Mesenchymal stem cell (in vitro differentiated cells and primary cell): ENCODE measurements at regions not wholly inside any gene's neighbourhood (a gene's known extent, or its start where the extent isn't known, plus 50 kb on each side); places are given as distances from the start of the nearest gene placed in this dataset.

Source experiments
- DNase-seq: peaks from one replicate; pipeline ENCODE4 v3.0.0-alpha.2; 2013
- H2AFZ ChIP-seq: one replicate; pipeline ENCODE4 v1.6.1; 2013; ENCODE audit warnings: low read depth, mild to moderate bottlenecking, control low read depth, inconsistent platforms, low read length, moderate library complexity
- H2AK5ac ChIP-seq: 2 replicates; pipeline ENCODE4 v1.6.1; 2013; ENCODE audit warnings: low read length, moderate library complexity, mild to moderate bottlenecking, inconsistent platforms; ENCODE audit not compliant: severe bottlenecking
- H2BK120ac ChIP-seq: one replicate; pipeline ENCODE4 v1.6.1; 2013; ENCODE audit warnings: low read depth, mild to moderate bottlenecking, inconsistent platforms, low read length, moderate library complexity
- H2BK12ac ChIP-seq, 2 experiments: one replicate each; pipeline ENCODE4 v1.6.1; 2013; ENCODE audit warnings: inconsistent platforms in 2 of 2, low read length in 2 of 2, mild to moderate bottlenecking in 2 of 2, moderate library complexity in 2 of 2, control low read depth in 1 of 2
- H2BK15ac ChIP-seq: one replicate; pipeline ENCODE4 v1.6.1; 2013; ENCODE audit warnings: mild to moderate bottlenecking, low read depth, inconsistent platforms; ENCODE audit not compliant: poor library complexity, severe bottlenecking
- H2BK5ac ChIP-seq: 2 replicates; pipeline ENCODE4 v1.6.1; 2013; ENCODE audit warnings: low read depth, mild to moderate bottlenecking, low read length, control low read depth, inconsistent platforms; ENCODE audit not compliant: poor library complexity, severe bottlenecking
- H3K14ac ChIP-seq, 2 experiments: one replicate each; pipeline ENCODE4 v1.6.1; 2013; ENCODE audit warnings: inconsistent platforms in 2 of 2, low read length in 2 of 2, control low read depth in 1 of 2, mild to moderate bottlenecking in 1 of 2, moderate library complexity in 1 of 2
- H3K18ac ChIP-seq, 2 experiments: one replicate each; pipeline ENCODE4 v1.6.1; 2013; ENCODE audit warnings: inconsistent platforms in 2 of 2, low read length in 2 of 2, control low read depth in 1 of 2, low read depth in 1 of 2, mild to moderate bottlenecking in 1 of 2
- H3K23ac ChIP-seq, 2 experiments: one replicate each; pipeline ENCODE4 v1.6.1; 2013; ENCODE audit warnings: inconsistent platforms in 2 of 2, low read length in 2 of 2, mild to moderate bottlenecking in 2 of 2, moderate library complexity in 2 of 2, control low read depth in 1 of 2
- H3K27ac ChIP-seq: 2 replicates; pipeline ENCODE4 v1.5.1; 2013; ENCODE audit warnings: mild to moderate bottlenecking, moderate library complexity, low read length, control low read depth, inconsistent platforms; ENCODE audit not compliant: poor library complexity, severe bottlenecking
- H3K27me3 ChIP-seq, 2 experiments: 2 replicates each; pipeline versions ENCODE4 v1.6.1 to v1.7.0; 2013; ENCODE audit warnings: low read length in 2 of 2, mild to moderate bottlenecking in 2 of 2, moderate library complexity in 2 of 2, control low read depth in 1 of 2, inconsistent platforms in 1 of 2; ENCODE audit not compliant: control insufficient read depth in 1 of 2, insufficient read depth in 1 of 2
- H3K36me3 ChIP-seq, 2 experiments: 2 replicates each; pipeline versions ENCODE4 v1.6.1 to v1.7.0; 2013; ENCODE audit warnings: low read length in 2 of 2, control low read depth in 1 of 2, inconsistent platforms in 1 of 2, low read depth in 1 of 2, mild to moderate bottlenecking in 1 of 2; ENCODE audit not compliant: insufficient read depth in 2 of 2, control insufficient read depth in 1 of 2
- H3K4ac ChIP-seq, 2 experiments: one replicate each; pipeline ENCODE4 v1.6.1; 2013; ENCODE audit warnings: inconsistent platforms in 2 of 2, low read length in 2 of 2, mild to moderate bottlenecking in 2 of 2, moderate library complexity in 2 of 2, control low read depth in 1 of 2, low read depth in 1 of 2
- H3K4me1 ChIP-seq: 2 replicates; pipeline ENCODE4 v1.6.1; 2013; ENCODE audit warnings: low read depth, low read length, control low read depth; ENCODE audit not compliant: control insufficient read depth, insufficient read depth
- H3K4me2 ChIP-seq: 2 replicates; pipeline ENCODE4 v1.6.1; 2013; ENCODE audit warnings: low read length, mild to moderate bottlenecking, inconsistent platforms; ENCODE audit not compliant: poor library complexity, severe bottlenecking
- H3K4me3 ChIP-seq, 2 experiments: 2 replicates each; pipeline versions ENCODE4 v1.5.1 to v1.7.0; 2013; ENCODE audit warnings: low read length in 2 of 2, mild to moderate bottlenecking in 2 of 2, control low read depth in 1 of 2, low read depth in 1 of 2; ENCODE audit not compliant: insufficient read depth in 1 of 2
- H3K79me1 ChIP-seq: replicated peaks from 2 replicates; pipeline ENCODE4 v1.6.1; 2013; ENCODE audit warnings: mild to moderate bottlenecking, control low read depth, low read length, inconsistent platforms; ENCODE audit not compliant: poor library complexity, severe bottlenecking
- H3K9ac ChIP-seq: 2 replicates; pipeline ENCODE4 v1.7.0; 2013; ENCODE audit warnings: mild to moderate bottlenecking, low read length, moderate library complexity
- H3K9me3 ChIP-seq: 2 replicates; pipeline ENCODE4 v1.7.0; 2013; ENCODE audit warnings: mild to moderate bottlenecking, low read length; ENCODE audit not compliant: control insufficient read depth
- H4K8ac ChIP-seq: one replicate; pipeline ENCODE4 v1.6.1; 2013; ENCODE audit warnings: inconsistent platforms, mild to moderate bottlenecking, low read length, moderate library complexity
- H4K91ac ChIP-seq: one replicate; pipeline ENCODE4 v1.6.1; 2013; ENCODE audit warnings: mild to moderate bottlenecking, low read length, inconsistent platforms
- WGBS: methylation state at CpG from one replicate; pipeline ENCODE4 v1.1.7; 2013; ENCODE audit warnings: mixed read lengths; 5-methylcytosine and 5-hydroxymethylcytosine counted together

GRCh38 chr16:13767215-13767614 lies 152.7 kb upstream of the ERCC4 start:
- H3K9ac ChIP-seq: no peak overlapping the region
- no peak overlapping the region for H2BK12ac ChIP-seq
- H3K18ac ChIP-seq: no peak overlapping the region
- H3K27ac ChIP-seq: no peak overlapping the region
- no peaks in the 10 kb centered on the region for H3K9me3 ChIP-seq
- DNase-seq: no peak
- H2AFZ ChIP-seq: no peak overlapping the region
- no peaks in the 10 kb centered on the region for H3K79me1 ChIP-seq
- H3K4me2 ChIP-seq: no peak overlapping the region
- H3K23ac ChIP-seq: no peak overlapping the region
- H2BK120ac ChIP-seq: no peak overlapping the region
- no peak overlapping the region for H3K4ac ChIP-seq
- H2AK5ac ChIP-seq: no peak overlapping the region
- no peak overlapping the region for H3K14ac ChIP-seq
- H3K27me3 ChIP-seq: no peaks in the 10 kb centered on the region
- H4K8ac ChIP-seq: no peak overlapping the region
- no peak overlapping the region for H3K4me3 ChIP-seq
- H2BK5ac ChIP-seq: no peak overlapping the region
- WGBS: 78% methylated on average over 6 of the region's 7 CpGs
- H3K4me1 ChIP-seq: no peaks in the 10 kb centered on the region
- no peak overlapping the region for H2BK15ac ChIP-seq
- no peaks in the 10 kb centered on the region for H3K36me3 ChIP-seq
- H4K91ac ChIP-seq: no peak overlapping the region

- Histone ChIP-seq H2BK120ac (no peak overlapping the region), H3K9ac (no peak overlapping the region), H2AFZ (no peak overlapping the region), H2BK5ac (no peak overlapping the region), H3K18ac (no peak overlapping the region), H3K9me3 (no peaks in the 10 kb centered on the region), H3K4me1 (no peaks in the 10 kb centered on the region), H2BK15ac (no peak overlapping the region), H3K36me3 (no peaks in the 10 kb centered on the region), H2AK5ac (no peak overlapping the region), H4K8ac (no peak overlapping the region), H3K4me2 (no peak overlapping the region), H3K79me1 (no peaks in the 10 kb centered on the region), H3K4ac (no peak overlapping the region), H3K27ac (no peak overlapping the region), H3K4me3 (no peak overlapping the region), H2BK12ac (no peak overlapping the region), H3K14ac (no peak overlapping the region), H3K23ac (no peak overlapping the region), H4K91ac (no peak overlapping the region), H3K27me3 (no peaks in the 10 kb centered on the region)
- no peak for DNase-seq
- WGBS: 48% methylated on average over 2 of the region's 4 CpGs
Observed at GRCh38 chr16:13768471-13768870, 151.5 kb upstream of the ERCC4 start.

- no peak overlapping the region for H3K4me3 ChIP-seq
- no peak overlapping the region for H2BK5ac ChIP-seq
- H3K27ac ChIP-seq: no peak overlapping the region
- no peaks in the 10 kb centered on the region for H3K79me1 ChIP-seq
- no peak overlapping the region for H4K91ac ChIP-seq
- no peaks in the 10 kb centered on the region for H3K36me3 ChIP-seq
- H2AK5ac ChIP-seq: no peak overlapping the region
- no peak overlapping the region for H4K8ac ChIP-seq
- H3K27me3 ChIP-seq: no peaks in the 10 kb centered on the region
- no peaks in the 10 kb centered on the region for H3K4me1 ChIP-seq
- H2BK12ac ChIP-seq: no peak overlapping the region
- H3K4ac ChIP-seq: no peak overlapping the region
- no peak overlapping the region for H2BK120ac ChIP-seq
- no peak overlapping the region for H3K14ac ChIP-seq
- no peak overlapping the region for H3K23ac ChIP-seq
- no peak overlapping the region for H3K9ac ChIP-seq
- no peaks in the 10 kb centered on the region for H3K9me3 ChIP-seq
- no peak overlapping the region for H3K4me2 ChIP-seq
- H2BK15ac ChIP-seq: no peak overlapping the region
- no peak for DNase-seq
- H3K18ac ChIP-seq: no peak overlapping the region
- 90% methylated on average over 5 of the region's 5 CpGs for WGBS
- H2AFZ ChIP-seq: no peak overlapping the region
Observed at GRCh38 chr16:13770436-13770835, 149.5 kb upstream of the ERCC4 start.

- Histone ChIP-seq H2BK120ac (no peak overlapping the region), H3K9ac (no peak overlapping the region), H3K27ac (no peak overlapping the region), H3K4ac (no peak overlapping the region), H2BK15ac (no peak overlapping the region), H3K9me3 (no peaks in the 10 kb centered on the region), H3K4me2 (no peak overlapping the region), H4K8ac (no peak overlapping the region), H2BK5ac (no peak overlapping the region), H4K91ac (no peak overlapping the region), H3K36me3 (no peaks in the 10 kb centered on the region), H2AK5ac (no peak overlapping the region), H3K18ac (no peak overlapping the region), H2AFZ (no peak overlapping the region), H2BK12ac (no peak overlapping the region), H3K79me1 (no peaks in the 10 kb centered on the region), H3K4me1 (no peaks in the 10 kb centered on the region), H3K23ac (no peak overlapping the region), H3K14ac (no peak overlapping the region), H3K4me3 (no peak overlapping the region), H3K27me3 (no peaks in the 10 kb centered on the region)
- 60% methylated on average over 1 of the region's 1 CpG for WGBS
- no peak for DNase-seq
Observed at GRCh38 chr16:13772782-13773181, 147.2 kb upstream of the ERCC4 start.
